KMS-11 (cell line): ENCODE measurements at regions not wholly inside any gene's neighbourhood (a gene's known extent, or its start where the extent isn't known, plus 50 kb on each side); places are given as distances from the start of the nearest gene placed in this dataset.

Experiments used
- H2AFZ ChIP-seq: fragments of 200-600 bp; sonication (generic); 2 replicates; pipeline ENCODE4 v1.6.1; 2016; ENCODE audit warnings: antibody characterized with exemption, mixed run types, low read depth
- H3K27ac ChIP-seq: fragments of 200-600 bp; sonication (generic); 2 replicates; pipeline ENCODE4 v1.6.1; 2016; ENCODE audit warnings: mild to moderate bottlenecking, mixed run types
- H3K27me3 ChIP-seq: fragments of 200-600 bp; sonication (generic); 2 replicates; pipeline ENCODE4 v1.6.1; 2017; ENCODE audit warnings: mild to moderate bottlenecking, low read depth, mixed run types, moderate library complexity; ENCODE audit not compliant: insufficient read depth
- H3K36me3 ChIP-seq: fragments of 200-600 bp; sonication (generic); 2 replicates; pipeline ENCODE4 v1.6.1; 2017; ENCODE audit warnings: mild to moderate bottlenecking, mixed run types; ENCODE audit not compliant: insufficient read depth
- H3K4me1 ChIP-seq: fragments of 200-600 bp; sonication (generic); 2 replicates; pipeline ENCODE4 v1.6.1; 2016; ENCODE audit warnings: mild to moderate bottlenecking, low read depth, mixed run types; ENCODE audit not compliant: poor library complexity, severe bottlenecking
- H3K4me2 ChIP-seq: fragments of 200-600 bp; sonication (generic); 2 replicates; pipeline ENCODE4 v1.7.0; 2016; ENCODE audit warnings: mild to moderate bottlenecking, mixed run types
- H3K4me3 ChIP-seq: fragments of 200-600 bp; sonication (generic); IDR thresholded peaks from 2 replicates; pipeline ENCODE4 v1.6.1; 2017; ENCODE audit warnings: low read depth, low read length, mixed read lengths; ENCODE audit not compliant: insufficient read depth
- H3K79me2 ChIP-seq: fragments of 200-600 bp; sonication (generic); 2 replicates; pipeline ENCODE4 v1.6.1; 2016; ENCODE audit warnings: low read depth, mixed run types; ENCODE audit not compliant: insufficient read depth
- H3K9ac ChIP-seq: fragments of 200-600 bp; sonication (generic); 2 replicates; pipeline ENCODE4 v1.6.1; 2016; ENCODE audit warnings: mild to moderate bottlenecking, mixed run types
- H4K20me1 ChIP-seq: fragments of 200-600 bp; sonication (generic); 2 replicates; pipeline ENCODE4 v1.6.1; 2016; ENCODE audit warnings: mild to moderate bottlenecking, mixed run types; ENCODE audit not compliant: insufficient read depth
- CTCF ChIP-seq: fragments of 200-600 bp; sonication (generic); conservative IDR thresholded peaks from 2 replicates; pipeline ENCODE4 v1.6.1; 2017; ENCODE audit warnings: low read depth, mild to moderate bottlenecking, antibody characterized with exemption, low read length, moderate library complexity, mixed read lengths

- Histone ChIP-seq H3K4me1 (no peaks in the 10 kb centered on the region), H3K27me3 (no peaks in the 10 kb centered on the region), H3K36me3 (no peaks in the 10 kb centered on the region), H3K4me3 (no peak overlapping the region), H3K9ac (no peak overlapping the region), H3K27ac (no peak overlapping the region), H3K79me2 (no peaks in the 10 kb centered on the region), H3K4me2 (no peak overlapping the region), H4K20me1 (no peaks in the 10 kb centered on the region), H2AFZ (no peak overlapping the region)
- TF ChIP-seq CTCF, result no peak
These were observed 298.5 kb downstream of the RRAGC start for GRCh38 chr1:38561110-38561509.

- no peaks in the 10 kb centered on the region for H3K79me2 ChIP-seq
- no peaks in the 10 kb centered on the region for H3K36me3 ChIP-seq
- no peaks in the 10 kb centered on the region for H4K20me1 ChIP-seq
- H2AFZ ChIP-seq, result no peak overlapping the region
- no peak overlapping the region for H3K27ac ChIP-seq
- no peaks in the 10 kb centered on the region for H3K27me3 ChIP-seq
- no peaks in the 10 kb centered on the region for H3K4me1 ChIP-seq
- H3K9ac ChIP-seq, result no peak overlapping the region
- no peak overlapping the region for H3K4me3 ChIP-seq
- no peak for TF ChIP-seq CTCF
- H3K4me2 ChIP-seq, result no peak overlapping the region
These were observed 299.1 kb downstream of the RRAGC start for GRCh38 chr1:38560457-38560856.

- no peak overlapping the region for H2AFZ ChIP-seq
- no peak overlapping the region for H3K27ac ChIP-seq
- H3K9ac ChIP-seq, result no peak overlapping the region
- no peaks in the 10 kb centered on the region for H4K20me1 ChIP-seq
- TF ChIP-seq CTCF, result no peak
- no peak overlapping the region for H3K4me3 ChIP-seq
- no peaks in the 10 kb centered on the region for H3K36me3 ChIP-seq
- H3K79me2 ChIP-seq, result no peaks in the 10 kb centered on the region
- no peaks in the 10 kb centered on the region for H3K4me1 ChIP-seq
- no peak overlapping the region for H3K4me2 ChIP-seq
- H3K27me3 ChIP-seq, result no peaks in the 10 kb centered on the region
These were observed 300.0 kb downstream of the RRAGC start for GRCh38 chr1:38559446-38560165.

GRCh38 chr1:38558500-38559445 is 300.8 kb downstream of the RRAGC start:
- H3K4me3 ChIP-seq, result no peak overlapping the region
- no peaks in the 10 kb centered on the region for H4K20me1 ChIP-seq
- no peaks in the 10 kb centered on the region for H3K4me1 ChIP-seq
- H3K9ac ChIP-seq, result no peak overlapping the region
- TF ChIP-seq CTCF, result no peak
- no peak overlapping the region for H3K4me2 ChIP-seq
- no peaks in the 10 kb centered on the region for H3K36me3 ChIP-seq
- H2AFZ ChIP-seq, result no peak overlapping the region
- no peaks in the 10 kb centered on the region for H3K27me3 ChIP-seq
- H3K79me2 ChIP-seq, result no peaks in the 10 kb centered on the region
- H3K27ac ChIP-seq, result no peak overlapping the region
